Chondrocyte (in vitro differentiated cells): ENCODE measurements at regions not wholly inside any gene's neighbourhood (a gene's known extent, or its start where the extent isn't known, plus 50 kb on each side); places are given as distances from the start of the nearest gene placed in this dataset.

Source experiments
- DNase-seq: peaks from one replicate; pipeline ENCODE4 v3.0.0; 2021; ENCODE audit warnings: mixed read lengths, low spot score
- H3K27ac Mint-ChIP-seq: one replicate; pipeline ENCODE4 v1.8.0; 2021; ENCODE audit warnings: mild to moderate bottlenecking, moderate library complexity, mixed read lengths; ENCODE audit not compliant: unreplicated experiment
- H3K27me3 Mint-ChIP-seq: 2 replicates; pipeline ENCODE4 v1.8.0; 2021; ENCODE audit warnings: low read depth, mixed read lengths
- H3K36me3 Mint-ChIP-seq: 2 replicates; pipeline ENCODE4 v1.8.0; 2021; ENCODE audit warnings: low read depth, mixed read lengths
- H3K4me1 Mint-ChIP-seq: 2 replicates; pipeline ENCODE4 v1.8.0; 2021; ENCODE audit warnings: low read depth, mild to moderate bottlenecking, mixed read lengths
- H3K4me3 Mint-ChIP-seq: one replicate; pipeline ENCODE4 v1.8.0; 2021; ENCODE audit warnings: mild to moderate bottlenecking, moderate library complexity, mixed read lengths; ENCODE audit not compliant: unreplicated experiment
- H3K9me3 Mint-ChIP-seq: 2 replicates; pipeline ENCODE4 v1.8.0; 2021; ENCODE audit warnings: low read depth, mixed read lengths
- TF ChIP-seq, protein P1 (sequence below): fragments of 200-600 bp; sonication (generic); IDR thresholded peaks from 2 replicates; pipeline ENCODE4 v1.5.0; 2021; ENCODE audit warnings: antibody characterized with exemption, mild to moderate bottlenecking, moderate library complexity

DNA sequence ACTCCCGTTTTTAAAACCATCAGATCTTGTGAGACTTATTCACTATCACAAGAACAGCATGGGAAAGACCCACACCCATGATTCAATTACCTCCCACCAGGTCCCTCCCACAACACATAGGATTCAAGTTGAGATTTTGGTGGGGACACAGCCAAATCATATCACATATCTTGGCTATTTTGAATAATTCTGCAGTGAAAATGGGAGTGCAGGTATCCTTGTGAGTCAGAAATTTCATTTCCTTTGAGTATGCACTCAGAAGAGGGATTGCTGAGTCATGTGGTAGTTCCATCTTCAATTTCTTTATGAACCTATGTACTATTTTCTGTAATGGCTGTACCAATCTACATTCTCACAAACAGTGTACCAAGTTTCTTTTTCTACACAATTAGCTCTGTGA is 125.8 kb downstream of the ANKRD7 start:
- no peak overlapping the region for H3K27ac Mint-ChIP-seq
- no peaks in the 10 kb centered on the region for H3K4me1 Mint-ChIP-seq
- H3K4me3 Mint-ChIP-seq, result no peak overlapping the region
- no peaks in the 10 kb centered on the region for H3K9me3 Mint-ChIP-seq
- no peaks in the 10 kb centered on the region for H3K36me3 Mint-ChIP-seq
- TF ChIP-seq, protein P1, sequence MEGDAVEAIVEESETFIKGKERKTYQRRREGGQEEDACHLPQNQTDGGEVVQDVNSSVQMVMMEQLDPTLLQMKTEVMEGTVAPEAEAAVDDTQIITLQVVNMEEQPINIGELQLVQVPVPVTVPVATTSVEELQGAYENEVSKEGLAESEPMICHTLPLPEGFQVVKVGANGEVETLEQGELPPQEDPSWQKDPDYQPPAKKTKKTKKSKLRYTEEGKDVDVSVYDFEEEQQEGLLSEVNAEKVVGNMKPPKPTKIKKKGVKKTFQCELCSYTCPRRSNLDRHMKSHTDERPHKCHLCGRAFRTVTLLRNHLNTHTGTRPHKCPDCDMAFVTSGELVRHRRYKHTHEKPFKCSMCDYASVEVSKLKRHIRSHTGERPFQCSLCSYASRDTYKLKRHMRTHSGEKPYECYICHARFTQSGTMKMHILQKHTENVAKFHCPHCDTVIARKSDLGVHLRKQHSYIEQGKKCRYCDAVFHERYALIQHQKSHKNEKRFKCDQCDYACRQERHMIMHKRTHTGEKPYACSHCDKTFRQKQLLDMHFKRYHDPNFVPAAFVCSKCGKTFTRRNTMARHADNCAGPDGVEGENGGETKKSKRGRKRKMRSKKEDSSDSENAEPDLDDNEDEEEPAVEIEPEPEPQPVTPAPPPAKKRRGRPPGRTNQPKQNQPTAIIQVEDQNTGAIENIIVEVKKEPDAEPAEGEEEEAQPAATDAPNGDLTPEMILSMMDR, result no peak
- no peak for DNase-seq
- peaks cover 3% of the 10 kb centered on the region for H3K27me3 Mint-ChIP-seq

DNA sequence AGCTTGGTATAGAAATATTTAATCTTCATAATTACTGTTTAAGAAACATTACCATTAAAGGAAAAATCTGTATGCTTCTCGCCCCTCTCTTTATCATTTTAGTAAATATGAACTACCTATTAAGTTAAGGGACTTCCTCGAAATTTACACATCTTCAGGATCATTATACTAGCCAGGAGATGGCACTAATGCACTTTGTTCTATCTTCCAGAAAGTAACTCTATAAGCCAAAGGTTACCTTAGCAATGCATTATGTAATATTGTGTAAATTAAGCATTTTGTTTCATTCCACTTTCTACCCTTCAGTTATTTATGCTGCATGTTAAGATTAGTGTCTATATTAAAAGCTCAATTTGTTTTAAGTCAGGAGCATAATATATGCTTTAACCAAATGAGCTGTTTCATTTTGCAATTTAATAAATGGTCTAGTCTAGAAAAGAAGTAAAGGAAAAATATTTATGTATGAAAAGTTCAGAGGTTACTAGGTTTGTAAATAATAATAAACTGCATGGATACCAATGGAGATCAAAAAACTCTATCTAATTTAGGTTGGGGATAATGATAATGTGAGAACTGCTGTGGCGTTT is 128.5 kb downstream of the ANKRD7 start:
- TF ChIP-seq, protein P1, result peak; percentile 80
- Mint-ChIP-seq H3K36me3 (no peaks in the 10 kb centered on the region), H3K4me3 (no peak overlapping the region), H3K27me3 (peaks cover 3% of the 10 kb centered on the region), H3K27ac (no peak overlapping the region), H3K4me1 (no peaks in the 10 kb centered on the region), H3K9me3 (peaks cover 8% of the 10 kb centered on the region)
- no peak for DNase-seq

DNA sequence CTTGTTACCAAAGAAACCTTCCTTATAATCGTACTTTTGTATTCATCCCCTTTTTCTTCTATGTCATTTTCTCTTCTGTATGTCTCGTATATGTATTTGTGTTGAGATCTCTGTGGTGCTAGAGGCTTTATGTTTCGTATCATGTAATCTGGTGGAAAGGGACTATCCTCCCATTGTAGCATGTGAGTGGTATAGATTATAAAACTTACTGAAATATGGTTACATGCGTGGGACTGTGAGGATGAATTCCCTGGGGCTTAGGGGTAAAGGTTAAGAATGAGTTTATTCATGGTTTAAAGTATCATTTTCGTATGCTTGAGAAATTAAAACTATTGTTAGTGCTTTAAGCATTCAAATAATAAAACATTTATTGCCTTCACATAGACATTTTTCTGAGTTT is 141.9 kb downstream of the ANKRD7 start:
- H3K27ac Mint-ChIP-seq, result no peak overlapping the region
- H3K4me1 Mint-ChIP-seq, result no peaks in the 10 kb centered on the region
- peaks cover 4% of the 10 kb centered on the region for H3K27me3 Mint-ChIP-seq
- TF ChIP-seq, protein P1, result no peak
- no peak for DNase-seq
- no peaks in the 10 kb centered on the region for H3K9me3 Mint-ChIP-seq
- no peaks in the 10 kb centered on the region for H3K36me3 Mint-ChIP-seq
- no peak overlapping the region for H3K4me3 Mint-ChIP-seq

DNA sequence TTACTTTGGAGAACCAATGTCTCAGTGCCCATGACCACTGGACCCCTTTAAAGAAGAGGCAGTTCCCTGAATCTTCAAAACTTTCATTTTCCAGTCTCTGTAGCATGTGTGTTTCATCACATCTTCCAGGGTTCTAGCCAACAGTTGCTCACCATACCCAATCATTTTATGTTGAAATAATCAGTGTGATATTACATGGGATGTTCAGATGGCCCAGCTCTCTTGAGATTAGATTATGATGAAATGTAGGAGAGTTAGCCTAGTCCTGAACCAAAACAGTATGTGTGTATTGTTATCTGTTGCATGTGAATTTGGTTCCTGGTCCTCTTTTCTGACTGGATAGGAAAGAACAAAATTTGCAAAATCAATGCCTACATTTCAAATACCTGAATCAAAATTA is 144.5 kb downstream of the ANKRD7 start:
- no peaks in the 10 kb centered on the region for H3K4me1 Mint-ChIP-seq
- no peak overlapping the region for H3K27ac Mint-ChIP-seq
- peaks cover 4% of the 10 kb centered on the region for H3K27me3 Mint-ChIP-seq
- H3K4me3 Mint-ChIP-seq, result no peak overlapping the region
- TF ChIP-seq, protein P1, result no peak
- no peaks in the 10 kb centered on the region for H3K36me3 Mint-ChIP-seq
- no peak for DNase-seq
- no peaks in the 10 kb centered on the region for H3K9me3 Mint-ChIP-seq

DNA sequence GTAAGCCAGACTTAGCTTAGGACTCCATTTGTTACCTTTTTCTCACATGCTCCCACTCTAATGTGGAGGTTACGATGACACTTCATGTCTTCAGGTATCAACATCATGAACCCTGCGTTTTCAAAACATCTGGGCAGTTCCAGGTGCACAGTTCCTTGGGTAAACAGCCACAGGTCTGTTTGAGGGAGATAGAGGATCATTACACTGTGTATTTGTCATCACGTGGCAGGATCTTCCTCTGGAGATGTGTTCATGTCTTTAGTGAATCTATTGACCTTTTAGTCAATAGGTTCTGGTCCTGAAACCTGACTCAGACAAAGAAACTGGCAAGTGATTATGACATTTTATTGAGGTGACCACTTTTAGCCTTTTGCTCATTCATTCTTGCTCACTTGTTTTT is 145.5 kb downstream of the ANKRD7 start:
- Mint-ChIP-seq H3K27ac (no peak overlapping the region), H3K9me3 (no peaks in the 10 kb centered on the region), H3K4me1 (no peaks in the 10 kb centered on the region), H3K4me3 (no peak overlapping the region), H3K36me3 (no peaks in the 10 kb centered on the region), H3K27me3 (peaks cover 4% of the 10 kb centered on the region)
- TF ChIP-seq, protein P1, result no peak
- no peak for DNase-seq
